Colonic mucosa (tissue), 4 donors: ENCODE measurements at regions not wholly inside any gene's neighbourhood (a gene's known extent, or its start where the extent isn't known, plus 50 kb on each side); places are given as distances from the start of the nearest gene placed in this dataset.

Experiments used
- DNase-seq: peaks from one replicate; pipeline ENCODE4 v3.0.0-alpha.2; 2020
- H3K27ac ChIP-seq: fragments of 200-600 bp; one replicate; pipeline ENCODE4 v1.8.0; 2021
- H3K27me3 ChIP-seq: fragments of 200-600 bp; one replicate; pipeline ENCODE4 v1.8.0; 2021
- H3K36me3 ChIP-seq: fragments of 200-600 bp; one replicate; pipeline ENCODE4 v1.8.0; 2021
- H3K4me1 ChIP-seq: fragments of 200-600 bp; one replicate; pipeline ENCODE4 v1.8.0; 2021; ENCODE audit warnings: mild to moderate bottlenecking
- H3K4me3 ChIP-seq: fragments of 200-600 bp; one replicate; pipeline ENCODE4 v1.8.0; 2021
- H3K9ac ChIP-seq, 2 donors: one replicate each; pipeline ENCODE4 v1.7.0; 2013; ENCODE audit warnings: control low read depth in 2 of 2, low read depth in 2 of 2, low read length in 2 of 2
- H3K9me3 ChIP-seq: fragments of 200-600 bp; one replicate; pipeline ENCODE4 v1.8.0; 2021
- CTCF ChIP-seq: fragments of 200-600 bp; IDR thresholded peaks from one replicate; pipeline ENCODE4 v1.8.0; 2022; ENCODE audit warnings: antibody characterized with exemption, mild to moderate bottlenecking
- intact Hi-C: fragments of 100-400 bp; cut with DNase I; formaldehyde crosslinking; loops from one replicate; pipeline ENCODE4 v1.14.1; 2022
- donor health status: healthy.
- donor health status: DM: no; HTN: no; CAD: no.
- donor health status: DM: no; HTN: no; CAD: no.

GRCh38 chr4:167713756-167714155, 378.6 kb upstream of the ANXA10 start:
- TF ChIP-seq CTCF = no peak
- Histone ChIP-seq H3K27ac (no peak overlapping the region), H3K27me3 (no peaks in the 10 kb centered on the region), H3K9ac (no peak overlapping the region), H3K4me1 (no peaks in the 10 kb centered on the region), H3K36me3 (no peaks in the 10 kb centered on the region), H3K4me3 (no peak overlapping the region), H3K9me3 (no peaks in the 10 kb centered on the region)
- intact Hi-C loops = no loop called here
- DNase-seq = no peak

GRCh38 chr4:167715176-167715575, 377.2 kb upstream of the ANXA10 start:
- Histone ChIP-seq H3K27me3 (no peaks in the 10 kb centered on the region), H3K9me3 (no peaks in the 10 kb centered on the region), H3K9ac (no peak overlapping the region), H3K4me1 (no peaks in the 10 kb centered on the region), H3K36me3 (no peaks in the 10 kb centered on the region), H3K4me3 (no peak overlapping the region), H3K27ac (no peak overlapping the region)
- no peak for TF ChIP-seq CTCF
- intact Hi-C loops = no loop called here
- no peak for DNase-seq

- no peak overlapping the region for H3K4me3 ChIP-seq
- TF ChIP-seq CTCF = no peak
- DNase-seq = no peak
- no peaks in the 10 kb centered on the region for H3K27me3 ChIP-seq
- intact Hi-C loops = no loop called here
- no peak overlapping the region for H3K27ac ChIP-seq
- H3K9me3 ChIP-seq = no peaks in the 10 kb centered on the region
- H3K36me3 ChIP-seq = no peaks in the 10 kb centered on the region
- H3K4me1 ChIP-seq = no peaks in the 10 kb centered on the region
- no peak overlapping the region for H3K9ac ChIP-seq
Measured at GRCh38 chr4:167717495-167717894, 374.8 kb upstream of the ANXA10 start.

- H3K9me3 ChIP-seq = no peaks in the 10 kb centered on the region
- H3K27ac ChIP-seq = no peak overlapping the region
- no peak for TF ChIP-seq CTCF
- no peak overlapping the region for H3K4me3 ChIP-seq
- intact Hi-C loops = no loop called here
- no peak overlapping the region for H3K9ac ChIP-seq
- no peaks in the 10 kb centered on the region for H3K27me3 ChIP-seq
- DNase-seq = no peak
- H3K36me3 ChIP-seq = no peaks in the 10 kb centered on the region
- H3K4me1 ChIP-seq = no peaks in the 10 kb centered on the region
Measured at GRCh38 chr4:167721617-167722486, 370.5 kb upstream of the ANXA10 start.

- no peak for TF ChIP-seq CTCF
- intact Hi-C loops = no loop called here
Measured at GRCh38 chr4:167722487-167722808, 369.9 kb upstream of the ANXA10 start.

More at GRCh38 chr4:167722487-167722808, 369.9 kb upstream of the ANXA10 start:
- H3K4me1 ChIP-seq = no peaks in the 10 kb centered on the region
- DNase-seq = no peak
- no peak overlapping the region for H3K27ac ChIP-seq
- H3K4me3 ChIP-seq = no peak overlapping the region
- H3K36me3 ChIP-seq = no peaks in the 10 kb centered on the region
- no peaks in the 10 kb centered on the region for H3K27me3 ChIP-seq
- no peak overlapping the region for H3K9ac ChIP-seq
- H3K9me3 ChIP-seq = no peaks in the 10 kb centered on the region
